ENCODE measurements at regions not wholly inside any gene's neighbourhood (a gene's known extent, or its start where the extent isn't known, plus 50 kb on each side); places are given as distances from the start of the nearest gene placed in this dataset.

- TF ChIP-seq POLR2A (IDR thresholded peaks at IDR 0.05; ENCODE audit: low read length) (no peak), GATA1 (IDR thresholded peaks at IDR 0.05; ENCODE audit: low read depth, low read length) (no peak)
Measured at GRCh38 chr2:120904379-120904778, 168.7 kb downstream of the GLI2 start.

All from erythroblast (primary cell).